A549 (cell line): ENCODE measurements at regions not wholly inside any gene's neighbourhood (a gene's known extent, or its start where the extent isn't known, plus 50 kb on each side); places are given as distances from the start of the nearest gene placed in this dataset.
"Not testable (repeated sequence)": the region's sequence is repeated elsewhere in the genome, so short reads cannot be mapped to it uniquely, and the experiment has no call there.

Experiments
- ATAC-seq, 2 experiments: fragments of 200-7000 bp in 1 of 2; fragments of >200 bp in 1 of 2; cut with Nextera tagmentation in 1 of 2; cut with Tn5 transposase in 1 of 2; 3 replicates each; pipeline versions ENCODE4 v1.8.0 to v1.9.1; 2018 to 2020; ENCODE audit warnings: mild to moderate bottlenecking in 1 of 2, moderate library complexity in 1 of 2
- CTCF ChIA-PET: fragments of 300-600 bp; sonication (Branson Sonifier 250); formaldehyde crosslinking; extraction: SDS; loops from one replicate; lab custom pipeline; 2021; ENCODE audit warnings: antibody characterized with exemption, inconsistent platforms; lab: Yijun Ruan, JAX
- POLR2A ChIA-PET: fragments of 350-600 bp; formaldehyde crosslinking; extraction: SDS; loops from one replicate; lab custom pipeline; 2021; ENCODE audit warnings: antibody characterized with exemption, inconsistent platforms; lab: Yijun Ruan, JAX
- DNase-seq, 2 experiments: peaks; one replicate each; pipeline versions ENCODE4 v3.0.0 to v3.0.0-alpha.2; 2011 to 2016; ENCODE audit warnings: low read depth in 1 of 2, low spot score in 1 of 2
- FAIRE-seq: peaks from 2 replicates; lab custom pipeline; 2011; peaks lifted over from hg19 to GRCh38; lab: Jason Lieb, UNC
- H3K27ac ChIP-seq, 2 experiments: fragments of >200 bp; sonication (Bioruptor Twin); formaldehyde crosslinking; 3 replicates each; pipeline ENCODE4 v1.5.1; 2016 to 2017
- H3K4me1 ChIP-seq: fragments of >200 bp; sonication (Bioruptor Twin); formaldehyde crosslinking; 3 replicates; pipeline ENCODE4 v1.6.1; 2016
- H3K4me2 ChIP-seq: fragments of >200 bp; sonication (Bioruptor Twin); formaldehyde crosslinking; 3 replicates; pipeline ENCODE4 v1.6.1; 2016
- H3K4me3 ChIP-seq: fragments of >200 bp; sonication (Bioruptor Twin); formaldehyde crosslinking; 3 replicates; pipeline ENCODE4 v1.5.1; 2016
- H3K9me3 ChIP-seq: fragments of >200 bp; sonication (Bioruptor Twin); formaldehyde crosslinking; 3 replicates; pipeline ENCODE4 v1.6.1; 2016
- CBX8 ChIP-seq: fragments of 200-600 bp; sonication (generic); IDR thresholded peaks from 2 replicates; pipeline ENCODE4 v1.6.1; 2016
- CEBPB ChIP-seq, 2 experiments: fragments of >200 bp in 1 of 2; sonication (Bioruptor Twin) in 1 of 2; formaldehyde crosslinking in 1 of 2; IDR thresholded peaks; 2 replicates each; pipeline ENCODE4 v1.6.1; 2012 to 2016
- EHMT2 ChIP-seq: fragments of 200-600 bp; sonication (generic); IDR thresholded peaks from 2 replicates; pipeline ENCODE4 v1.6.1; 2016; ENCODE audit warnings: antibody characterized with exemption, low read depth, mild to moderate bottlenecking, moderate library complexity
- EP300 ChIP-seq, 2 experiments: fragments of >200 bp; sonication (Bioruptor Twin); formaldehyde crosslinking; IDR thresholded peaks; 2 replicates in 1 of 2; 3 replicates in 1 of 2; pipeline ENCODE4 v1.6.1; 2016 to 2017
- HOXA7 ChIP-seq: fragments of 250-450 bp; sonication (Bioruptor Pico); IDR thresholded peaks from 2 replicates; pipeline ENCODE4 v1.5.0; 2020; ENCODE audit warnings: mild to moderate bottlenecking, moderate library complexity
- JUN ChIP-seq, 2 experiments: fragments of >200 bp; sonication (Bioruptor Twin); formaldehyde crosslinking; IDR thresholded peaks; 2 replicates in 1 of 2; 3 replicates in 1 of 2; pipeline ENCODE4 v1.6.1; 2016 to 2017
- JUNB ChIP-seq: fragments of >200 bp; sonication (Bioruptor Twin); formaldehyde crosslinking; IDR thresholded peaks from 2 replicates; pipeline ENCODE4 v1.6.1; 2016
- KDM5A ChIP-seq: fragments of 200-600 bp; sonication (generic); IDR thresholded peaks from 2 replicates; pipeline ENCODE4 v1.6.1; 2016; ENCODE audit warnings: antibody characterized with exemption, mild to moderate bottlenecking
- MAZ ChIP-seq: fragments of 150-350 bp; IDR thresholded peaks from 2 replicates; pipeline ENCODE4 v1.6.1; 2014; ENCODE audit warnings: antibody characterized with exemption, low read depth, low read length, borderline replicate concordance
- MYC ChIP-seq: IDR thresholded peaks from 2 replicates; pipeline ENCODE4 v1.6.1; 2012; ENCODE audit warnings: mild to moderate bottlenecking, inconsistent platforms, low read length, improper control_type of control experiment, borderline replicate concordance
- NFE2L2 ChIP-seq: fragments of 150-350 bp; conservative IDR thresholded peaks from 2 replicates; pipeline ENCODE4 v1.6.1; 2014; ENCODE audit warnings: low read length
- NPAS2 ChIP-seq: fragments of 250-450 bp; sonication (Bioruptor Pico); IDR thresholded peaks from 2 replicates; pipeline ENCODE4 v1.8.0; 2022; ENCODE audit warnings: mild to moderate bottlenecking, moderate library complexity, borderline replicate concordance
- NR3C1 ChIP-seq: fragments of >200 bp; sonication (Bioruptor Twin); formaldehyde crosslinking; IDR thresholded peaks from 3 replicates; pipeline ENCODE4 v1.6.1; 2017
- POLR2A ChIP-seq: IDR thresholded peaks from 2 replicates; pipeline ENCODE4 v1.6.1; 2012; ENCODE audit warnings: mild to moderate bottlenecking, low read length
- RAD21 ChIP-seq, 2 experiments: fragments of >200 bp in 1 of 2; sonication (Bioruptor Twin) in 1 of 2; formaldehyde crosslinking in 1 of 2; IDR thresholded peaks in 1 of 2; conservative IDR thresholded peaks in 1 of 2; 2 replicates in 1 of 2; 3 replicates in 1 of 2; pipeline ENCODE4 v1.6.1; 2012 to 2018; ENCODE audit warnings: inconsistent platforms in 1 of 2
- RFX5 ChIP-seq: fragments of 450-650 bp; IDR thresholded peaks from 2 replicates; pipeline ENCODE4 v1.7.1; 2014; ENCODE audit warnings: antibody characterized with exemption, mild to moderate bottlenecking, moderate library complexity
- SMC3 ChIP-seq: fragments of >200 bp; sonication (Bioruptor Twin); formaldehyde crosslinking; IDR thresholded peaks from 3 replicates; pipeline ENCODE4 v1.6.1; 2018; ENCODE audit warnings: inconsistent platforms
- TP53 ChIP-seq: fragments of 250-450 bp; sonication (Bioruptor Pico); IDR thresholded peaks from 2 replicates; pipeline ENCODE4 v1.5.0; 2021; ENCODE audit warnings: mild to moderate bottlenecking, moderate library complexity
- ZNF302 ChIP-seq: fragments of 250-450 bp; sonication (Bioruptor Pico); IDR thresholded peaks from 2 replicates; pipeline ENCODE4 v1.9.0; 2021; ENCODE audit warnings: inconsistent platforms, mild to moderate bottlenecking, moderate library complexity
- WGBS: methylation state at CpG from one replicate; pipeline ENCODE4 v1.1.6; 2017; ENCODE audit errors: missing lambda C conversion rate; 5-methylcytosine and 5-hydroxymethylcytosine counted together
- TF ChIP-seq, protein P1 (sequence below): fragments of 200-600 bp; sonication (generic); IDR thresholded peaks from 2 replicates; pipeline ENCODE4 v1.6.1; 2016; ENCODE audit warnings: antibody characterized with exemption, mild to moderate bottlenecking, moderate library complexity
- TF ChIP-seq, protein P2 (sequence below): fragments of 250-450 bp; sonication (Bioruptor Pico); IDR thresholded peaks from 2 replicates; pipeline ENCODE4 v1.5.0; 2021; ENCODE audit warnings: mild to moderate bottlenecking, moderate library complexity, borderline replicate concordance
- TF ChIP-seq, protein P3 (sequence below): fragments of 250-450 bp; sonication (Bioruptor Pico); IDR thresholded peaks from 2 replicates; pipeline ENCODE4 v1.5.0; 2020; ENCODE audit warnings: low read depth, mild to moderate bottlenecking, moderate library complexity
- TF ChIP-seq, protein P4 (sequence below): fragments of >200 bp; sonication (Bioruptor Twin); formaldehyde crosslinking; IDR thresholded peaks from 2 replicates; pipeline ENCODE4 v1.6.1; 2016
- TF ChIP-seq, protein P5 (sequence below): fragments of 450-650 bp; IDR thresholded peaks from 2 replicates; pipeline ENCODE4 v1.6.1; 2014; ENCODE audit warnings: antibody characterized with exemption
- TF ChIP-seq, protein P6 (sequence below): IDR thresholded peaks from 2 replicates; pipeline ENCODE4 v1.6.1; 2012

DNA sequence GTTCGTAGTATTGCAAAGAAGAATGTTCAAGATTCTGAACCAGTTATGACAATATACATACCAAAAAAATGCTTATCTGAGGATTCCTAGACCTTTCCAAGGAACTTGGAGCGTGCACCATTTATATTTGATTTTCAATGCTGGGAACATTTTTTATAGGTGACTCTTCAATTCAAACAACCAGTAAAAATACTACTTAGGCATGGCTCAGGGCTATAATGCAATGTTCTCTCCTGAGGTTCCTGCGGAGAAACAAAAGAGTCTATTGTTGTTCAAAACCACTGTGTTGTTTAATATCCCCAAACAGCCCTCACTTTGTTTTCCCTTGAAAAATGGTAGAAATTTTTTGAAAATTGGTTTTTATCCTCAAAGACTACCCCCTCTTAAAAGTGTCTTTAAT lies 335.7 kb upstream of the IZUMO3 start:
- Histone ChIP-seq H3K9me3 (peaks cover 3% of the 10 kb centered on the region; the same call in 1 of the 3 replicates), H3K27ac (no peak overlapping the region), H3K4me3 (no peak overlapping the region), H3K4me1 (no peaks in the 10 kb centered on the region), H3K4me2 (no peak overlapping the region)
- no peak for FAIRE-seq
- 16% methylated on average over 3 of the region's 3 CpGs for WGBS
- no peak for DNase-seq
- POLR2A ChIA-PET = no interaction called here
- TF ChIP-seq EHMT2 (no peak), KDM5A (no peak), NR3C1 (no peak), JUNB (no peak), MAZ (no peak), SMC3 (no peak)
- TF ChIP-seq, protein P1, sequence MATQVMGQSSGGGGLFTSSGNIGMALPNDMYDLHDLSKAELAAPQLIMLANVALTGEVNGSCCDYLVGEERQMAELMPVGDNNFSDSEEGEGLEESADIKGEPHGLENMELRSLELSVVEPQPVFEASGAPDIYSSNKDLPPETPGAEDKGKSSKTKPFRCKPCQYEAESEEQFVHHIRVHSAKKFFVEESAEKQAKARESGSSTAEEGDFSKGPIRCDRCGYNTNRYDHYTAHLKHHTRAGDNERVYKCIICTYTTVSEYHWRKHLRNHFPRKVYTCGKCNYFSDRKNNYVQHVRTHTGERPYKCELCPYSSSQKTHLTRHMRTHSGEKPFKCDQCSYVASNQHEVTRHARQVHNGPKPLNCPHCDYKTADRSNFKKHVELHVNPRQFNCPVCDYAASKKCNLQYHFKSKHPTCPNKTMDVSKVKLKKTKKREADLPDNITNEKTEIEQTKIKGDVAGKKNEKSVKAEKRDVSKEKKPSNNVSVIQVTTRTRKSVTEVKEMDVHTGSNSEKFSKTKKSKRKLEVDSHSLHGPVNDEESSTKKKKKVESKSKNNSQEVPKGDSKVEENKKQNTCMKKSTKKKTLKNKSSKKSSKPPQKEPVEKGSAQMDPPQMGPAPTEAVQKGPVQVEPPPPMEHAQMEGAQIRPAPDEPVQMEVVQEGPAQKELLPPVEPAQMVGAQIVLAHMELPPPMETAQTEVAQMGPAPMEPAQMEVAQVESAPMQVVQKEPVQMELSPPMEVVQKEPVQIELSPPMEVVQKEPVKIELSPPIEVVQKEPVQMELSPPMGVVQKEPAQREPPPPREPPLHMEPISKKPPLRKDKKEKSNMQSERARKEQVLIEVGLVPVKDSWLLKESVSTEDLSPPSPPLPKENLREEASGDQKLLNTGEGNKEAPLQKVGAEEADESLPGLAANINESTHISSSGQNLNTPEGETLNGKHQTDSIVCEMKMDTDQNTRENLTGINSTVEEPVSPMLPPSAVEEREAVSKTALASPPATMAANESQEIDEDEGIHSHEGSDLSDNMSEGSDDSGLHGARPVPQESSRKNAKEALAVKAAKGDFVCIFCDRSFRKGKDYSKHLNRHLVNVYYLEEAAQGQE = no peak
- TF ChIP-seq, protein P2, sequence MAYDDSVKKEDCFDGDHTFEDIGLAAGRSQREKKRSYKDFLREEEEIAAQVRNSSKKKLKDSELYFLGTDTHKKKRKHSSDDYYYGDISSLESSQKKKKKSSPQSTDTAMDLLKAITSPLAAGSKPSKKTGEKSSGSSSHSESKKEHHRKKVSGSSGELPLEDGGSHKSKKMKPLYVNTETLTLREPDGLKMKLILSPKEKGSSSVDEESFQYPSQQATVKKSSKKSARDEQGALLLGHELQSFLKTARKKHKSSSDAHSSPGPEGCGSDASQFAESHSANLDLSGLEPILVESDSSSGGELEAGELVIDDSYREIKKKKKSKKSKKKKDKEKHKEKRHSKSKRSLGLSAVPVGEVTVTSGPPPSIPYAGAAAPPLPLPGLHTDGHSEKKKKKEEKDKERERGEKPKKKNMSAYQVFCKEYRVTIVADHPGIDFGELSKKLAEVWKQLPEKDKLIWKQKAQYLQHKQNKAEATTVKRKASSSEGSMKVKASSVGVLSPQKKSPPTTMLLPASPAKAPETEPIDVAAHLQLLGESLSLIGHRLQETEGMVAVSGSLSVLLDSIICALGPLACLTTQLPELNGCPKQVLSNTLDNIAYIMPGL (CRISPR knock-in tag) = no peak
- TF ChIP-seq, protein P3, sequence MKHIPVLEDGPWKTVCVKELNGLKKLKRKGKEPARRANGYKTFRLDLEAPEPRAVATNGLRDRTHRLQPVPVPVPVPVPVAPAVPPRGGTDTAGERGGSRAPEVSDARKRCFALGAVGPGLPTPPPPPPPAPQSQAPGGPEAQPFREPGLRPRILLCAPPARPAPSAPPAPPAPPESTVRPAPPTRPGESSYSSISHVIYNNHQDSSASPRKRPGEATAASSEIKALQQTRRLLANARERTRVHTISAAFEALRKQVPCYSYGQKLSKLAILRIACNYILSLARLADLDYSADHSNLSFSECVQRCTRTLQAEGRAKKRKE = no peak
- CTCF ChIA-PET = no interaction called here
- ATAC-seq = no peak

DNA sequence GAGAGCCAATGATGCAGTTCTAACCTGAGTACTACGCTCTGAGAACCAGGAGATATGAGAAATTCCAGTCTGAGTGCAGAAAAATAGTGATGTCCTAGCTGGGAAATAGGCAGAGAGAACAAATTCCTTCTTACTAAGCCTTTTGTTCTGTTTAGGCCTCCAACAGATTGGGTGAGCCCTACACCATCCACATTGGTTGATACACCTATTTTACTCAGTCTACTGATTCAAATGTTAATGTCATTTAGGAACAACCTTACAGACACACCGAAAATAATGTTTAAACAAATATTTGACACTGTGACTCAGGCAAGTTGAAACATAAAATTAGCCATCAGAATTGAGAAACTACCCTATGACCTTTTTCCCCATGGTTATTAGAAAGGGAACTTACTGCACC lies 333.9 kb upstream of the IZUMO3 start:
- no peak overlapping the region for H3K4me3 ChIP-seq
- ChIA-PET POLR2A (no interaction called here), CTCF (no interaction called here)
- H3K27ac ChIP-seq = no peak overlapping the region
- ATAC-seq = no peak
- H3K4me1 ChIP-seq = no peaks in the 10 kb centered on the region
- DNase-seq = no peak
- TF ChIP-seq HOXA7 (CRISPR knock-in tag) (no peak), RFX5 (no peak), MYC (no peak), NPAS2 (CRISPR knock-in tag) (no peak), CBX8 (no peak), CEBPB (IDR thresholded peaks at IDR 0.05) (no peak), RAD21 (conservative IDR thresholded peaks at IDR 0.05 in 1 of 2, IDR thresholded peaks at IDR 0.05 in 1 of 2) (no peak), EP300 (IDR thresholded peaks at IDR 0.05) (no peak), JUN (IDR thresholded peaks at IDR 0.05) (no peak), ZNF302 (no peak), TP53 (CRISPR knock-in tag) (no peak), POLR2A (no peak), NFE2L2 (no peak)
- TF ChIP-seq, protein P4, sequence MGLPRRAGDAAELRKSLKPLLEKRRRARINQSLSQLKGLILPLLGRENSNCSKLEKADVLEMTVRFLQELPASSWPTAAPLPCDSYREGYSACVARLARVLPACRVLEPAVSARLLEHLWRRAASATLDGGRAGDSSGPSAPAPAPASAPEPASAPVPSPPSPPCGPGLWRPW = no peak
- TF ChIP-seq, protein P5, sequence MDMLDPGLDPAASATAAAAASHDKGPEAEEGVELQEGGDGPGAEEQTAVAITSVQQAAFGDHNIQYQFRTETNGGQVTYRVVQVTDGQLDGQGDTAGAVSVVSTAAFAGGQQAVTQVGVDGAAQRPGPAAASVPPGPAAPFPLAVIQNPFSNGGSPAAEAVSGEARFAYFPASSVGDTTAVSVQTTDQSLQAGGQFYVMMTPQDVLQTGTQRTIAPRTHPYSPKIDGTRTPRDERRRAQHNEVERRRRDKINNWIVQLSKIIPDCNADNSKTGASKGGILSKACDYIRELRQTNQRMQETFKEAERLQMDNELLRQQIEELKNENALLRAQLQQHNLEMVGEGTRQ = no peak
- TF ChIP-seq, protein P6, sequence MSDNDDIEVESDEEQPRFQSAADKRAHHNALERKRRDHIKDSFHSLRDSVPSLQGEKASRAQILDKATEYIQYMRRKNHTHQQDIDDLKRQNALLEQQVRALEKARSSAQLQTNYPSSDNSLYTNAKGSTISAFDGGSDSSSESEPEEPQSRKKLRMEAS = no peak
- FAIRE-seq = no peak
- H3K4me2 ChIP-seq = no peak overlapping the region
- WGBS = 8% methylated on average over 2 of the region's 2 CpGs
- H3K9me3 ChIP-seq = peaks cover 3% of the 10 kb centered on the region; the same call in 1 of the 3 replicates

DNA sequence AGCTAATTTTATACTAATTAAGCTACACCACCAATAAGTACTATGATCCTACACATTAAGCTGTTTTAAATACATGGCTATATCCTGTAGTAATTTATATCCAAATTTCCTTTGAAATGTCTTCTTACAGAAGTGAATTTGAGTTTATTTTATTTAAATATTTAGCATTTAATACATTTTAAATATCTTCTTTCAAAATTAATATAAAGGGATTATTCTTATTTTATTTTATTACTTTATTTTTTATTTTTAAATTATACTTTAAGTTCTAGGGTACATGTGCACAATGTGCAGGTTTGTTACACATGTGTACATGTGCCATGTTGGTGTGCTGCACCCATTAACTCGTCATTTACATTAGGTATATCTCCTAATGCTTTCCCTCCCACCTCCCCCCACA lies 310.9 kb upstream of the IZUMO3 start:
- FAIRE-seq, H3K27ac ChIP-seq, CTCF ChIA-PET, DNase-seq, ATAC-seq, H3K4me1 ChIP-seq, H3K9me3 ChIP-seq, H3K4me3 ChIP-seq, POLR2A ChIA-PET, H3K4me2 ChIP-seq: not testable (repeated sequence)
- WGBS = 0% methylated on average over 1 of the region's 1 CpG
